Iris pigment epithelial cell (primary cell): ENCODE measurements at regions not wholly inside any gene's neighbourhood (a gene's known extent, or its start where the extent isn't known, plus 50 kb on each side); places are given as distances from the start of the nearest gene placed in this dataset.

Experiments used
- DNase-seq: peaks from one replicate; pipeline ENCODE4 v3.0.0-alpha.2; 2011; ENCODE audit warnings: low read depth

GRCh38 chr13:91135376-91135775 is 212.1 kb upstream of the MIR17HG start:
- DNase-seq = no peak

GRCh38 chr13:91135968-91136367 is 211.5 kb upstream of the MIR17HG start:
- DNase-seq = no peak

DNA sequence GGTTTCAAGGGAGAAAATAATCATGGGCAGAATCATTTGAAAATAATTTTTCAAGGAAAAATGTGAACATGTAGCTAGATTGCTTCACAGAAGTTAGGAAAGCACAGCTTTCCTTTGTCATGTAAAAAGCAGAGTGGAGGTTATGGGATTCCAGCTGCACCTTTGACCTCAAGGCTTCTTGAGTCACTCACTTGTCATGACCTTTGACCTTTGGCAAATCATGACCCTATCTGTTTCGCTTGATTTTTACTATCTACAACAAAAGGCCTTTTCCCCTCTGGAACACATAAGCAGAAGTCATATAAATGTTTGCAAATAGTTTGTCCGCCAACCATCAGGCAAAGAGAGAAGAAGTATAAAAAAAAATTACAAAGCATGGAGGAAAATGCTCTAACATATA is 210.7 kb upstream of the MIR17HG start:
- DNase-seq = no peak

DNA sequence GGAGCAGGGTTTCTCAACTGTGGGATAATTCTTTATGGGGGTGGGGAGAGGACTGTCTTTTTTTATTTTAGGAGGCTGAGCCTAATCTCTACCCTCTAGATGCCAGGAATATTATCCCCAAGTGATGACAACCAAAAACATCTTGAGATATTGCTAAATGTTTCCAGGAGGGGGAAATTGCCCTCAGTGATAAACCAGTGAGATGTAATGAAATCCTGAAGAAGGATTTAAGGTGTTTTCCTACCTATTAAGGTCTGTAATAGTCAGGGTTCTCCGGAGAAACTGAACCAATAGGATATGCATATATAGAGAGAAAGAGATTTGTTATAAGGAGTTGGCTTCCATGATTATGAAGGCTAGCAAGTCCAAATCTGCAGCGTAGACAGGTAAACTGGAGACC is 208.3 kb upstream of the MIR17HG start:
- DNase-seq = no peak

DNA sequence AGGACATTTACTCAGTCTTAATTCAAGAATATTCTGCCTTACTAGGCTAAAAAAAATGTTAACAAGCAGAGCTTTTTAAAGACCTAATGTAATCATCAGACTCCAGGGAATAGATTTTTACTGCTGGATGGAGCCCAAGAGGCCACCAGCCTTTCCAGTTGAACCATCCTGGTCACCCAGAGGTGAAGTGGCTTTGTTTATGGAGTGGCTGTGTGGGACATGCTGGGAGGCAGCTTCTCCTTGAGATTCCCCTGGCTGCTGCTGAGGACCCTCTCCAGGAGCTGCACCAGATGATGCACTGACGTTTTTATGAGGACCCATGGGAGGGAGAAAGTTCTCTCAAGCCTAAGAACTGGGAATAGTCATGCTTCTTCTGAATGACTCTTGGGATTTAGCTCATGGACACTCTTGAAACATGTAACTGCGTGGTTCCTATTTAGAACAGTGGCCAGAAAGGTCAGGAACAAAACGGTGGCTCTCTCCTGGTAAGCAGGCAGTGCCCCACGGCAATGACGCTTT is 205.9 kb upstream of the MIR17HG start:
- DNase-seq = no peak

DNA sequence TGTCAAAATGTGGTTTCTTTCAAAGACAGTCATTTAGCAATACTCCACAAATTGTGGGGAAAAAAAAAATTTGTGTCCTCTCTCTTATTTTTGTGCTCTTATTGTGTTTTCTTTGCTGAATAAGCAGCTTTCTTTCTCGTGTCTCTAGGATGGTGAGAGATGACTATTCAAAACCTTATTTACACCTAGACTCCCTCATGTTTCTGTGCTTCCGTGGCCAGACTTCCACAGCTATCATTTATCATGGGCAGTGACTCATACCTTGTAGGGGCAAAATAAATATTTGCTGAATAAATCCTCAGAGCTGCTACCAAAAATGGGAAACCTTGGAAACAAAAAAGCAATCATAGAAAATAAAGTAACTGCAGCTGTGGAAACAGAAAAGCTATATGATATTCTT is 204.9 kb upstream of the MIR17HG start:
- DNase-seq = peak; percentile 41

DNA sequence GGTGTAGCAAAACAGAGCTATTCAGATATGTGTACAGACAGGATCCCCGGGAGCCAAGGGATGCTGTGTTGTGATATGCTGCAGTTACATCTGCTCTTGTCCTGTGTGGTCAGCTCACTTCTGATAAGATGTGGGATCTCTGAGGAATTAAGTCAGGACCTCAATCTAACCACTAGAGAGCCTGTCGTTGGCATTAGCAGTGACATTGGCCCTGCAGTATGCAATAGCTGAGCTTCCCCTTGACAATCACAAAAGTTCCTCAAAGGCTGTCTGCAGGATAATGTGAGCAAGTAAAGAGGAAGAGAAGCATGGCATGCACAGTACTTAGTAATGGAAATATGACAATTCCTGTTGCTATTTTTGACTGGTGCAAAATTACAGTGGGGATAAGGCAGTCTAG is 203.4 kb upstream of the MIR17HG start:
- DNase-seq = no peak

GRCh38 chr13:91144486-91144885 is 203.0 kb upstream of the MIR17HG start:
- no peak for DNase-seq

DNA sequence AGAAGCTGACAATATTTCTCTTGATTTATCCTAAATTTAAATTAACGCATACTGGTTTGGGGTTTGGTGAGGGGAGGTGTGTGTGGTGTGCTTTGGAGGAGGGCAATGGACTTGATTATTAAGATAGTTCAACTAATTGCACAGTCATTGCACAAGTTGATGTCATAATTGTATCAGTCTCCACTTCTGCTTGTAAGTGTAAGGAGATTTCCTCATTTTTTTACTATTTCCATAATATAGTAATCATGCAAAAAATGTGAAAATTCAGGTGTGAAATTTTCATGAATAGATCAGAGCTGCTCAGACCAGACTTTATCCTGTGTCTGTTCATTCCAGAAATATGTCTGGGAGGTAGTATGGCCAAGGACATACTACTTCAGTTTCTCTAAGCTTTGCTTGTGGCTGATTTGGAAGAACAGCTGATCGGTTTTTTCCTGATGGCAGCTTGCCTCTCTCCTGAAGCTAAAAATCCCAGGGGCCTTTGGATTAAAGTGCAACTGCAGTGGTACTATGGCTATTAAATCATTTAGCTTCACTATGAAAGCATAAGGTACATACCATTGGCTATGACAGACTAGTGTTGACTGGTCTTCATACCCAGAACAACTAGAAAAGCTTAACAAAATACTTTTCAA is 201.8 kb upstream of the MIR17HG start:
- DNase-seq = no peak

DNA sequence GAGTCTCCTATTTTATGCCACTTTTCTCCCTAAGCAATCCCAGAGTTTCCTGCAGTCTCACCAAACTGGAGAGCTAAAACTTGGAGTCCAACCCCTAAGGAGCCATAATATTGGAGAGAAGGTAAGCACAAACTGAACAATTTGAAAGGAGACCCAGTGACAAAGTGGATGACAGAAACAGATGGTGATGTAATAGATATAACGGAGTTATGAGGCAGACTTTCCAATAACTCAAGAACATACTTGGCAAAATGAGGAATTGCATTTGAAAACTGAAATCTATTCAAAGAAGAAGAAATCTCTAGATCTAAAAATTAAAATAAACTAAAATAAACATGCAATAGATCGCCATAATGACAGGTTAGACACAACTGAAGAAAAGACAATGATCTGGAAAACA is 200.9 kb upstream of the MIR17HG start:
- DNase-seq = no peak

DNA sequence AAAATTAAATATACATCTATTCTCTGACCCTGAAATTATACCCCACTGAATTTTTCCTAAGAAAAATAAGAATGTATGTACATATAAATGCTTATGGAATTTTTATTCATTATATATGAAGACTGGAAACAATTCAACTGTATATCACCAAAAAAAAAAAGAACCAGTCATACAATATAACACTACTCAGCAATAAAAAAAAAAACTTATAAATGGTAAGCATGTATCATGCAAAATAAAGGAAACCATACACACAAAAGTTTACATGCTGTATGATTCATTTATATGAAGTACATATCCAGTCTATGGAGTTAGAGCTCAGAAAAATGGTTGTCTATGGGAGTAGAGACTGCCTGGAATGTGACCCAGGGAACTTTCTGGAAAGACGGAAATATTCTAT is 199.4 kb upstream of the MIR17HG start:
- no peak for DNase-seq

DNA sequence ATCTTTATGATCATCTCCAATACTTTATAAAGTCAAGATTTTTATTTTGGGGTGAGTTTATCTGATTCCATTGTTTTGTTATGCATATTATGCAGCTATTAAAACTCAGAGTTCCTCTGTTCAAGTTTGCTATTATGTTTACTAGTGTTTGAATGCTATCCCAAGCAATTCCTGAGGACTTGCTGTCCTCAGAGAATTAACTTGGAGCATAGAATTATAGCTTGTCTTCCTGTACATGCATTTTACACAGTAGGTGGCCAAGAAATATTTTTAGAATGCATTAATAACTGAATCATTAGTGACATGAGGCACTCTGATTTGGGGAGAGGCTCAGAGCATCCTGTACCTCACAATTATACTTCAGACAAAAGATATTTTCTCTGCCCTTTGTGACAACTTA is 195.6 kb upstream of the MIR17HG start:
- DNase-seq = no peak

GRCh38 chr13:91153372-91153771 is 194.1 kb upstream of the MIR17HG start:
- no peak for DNase-seq

DNA sequence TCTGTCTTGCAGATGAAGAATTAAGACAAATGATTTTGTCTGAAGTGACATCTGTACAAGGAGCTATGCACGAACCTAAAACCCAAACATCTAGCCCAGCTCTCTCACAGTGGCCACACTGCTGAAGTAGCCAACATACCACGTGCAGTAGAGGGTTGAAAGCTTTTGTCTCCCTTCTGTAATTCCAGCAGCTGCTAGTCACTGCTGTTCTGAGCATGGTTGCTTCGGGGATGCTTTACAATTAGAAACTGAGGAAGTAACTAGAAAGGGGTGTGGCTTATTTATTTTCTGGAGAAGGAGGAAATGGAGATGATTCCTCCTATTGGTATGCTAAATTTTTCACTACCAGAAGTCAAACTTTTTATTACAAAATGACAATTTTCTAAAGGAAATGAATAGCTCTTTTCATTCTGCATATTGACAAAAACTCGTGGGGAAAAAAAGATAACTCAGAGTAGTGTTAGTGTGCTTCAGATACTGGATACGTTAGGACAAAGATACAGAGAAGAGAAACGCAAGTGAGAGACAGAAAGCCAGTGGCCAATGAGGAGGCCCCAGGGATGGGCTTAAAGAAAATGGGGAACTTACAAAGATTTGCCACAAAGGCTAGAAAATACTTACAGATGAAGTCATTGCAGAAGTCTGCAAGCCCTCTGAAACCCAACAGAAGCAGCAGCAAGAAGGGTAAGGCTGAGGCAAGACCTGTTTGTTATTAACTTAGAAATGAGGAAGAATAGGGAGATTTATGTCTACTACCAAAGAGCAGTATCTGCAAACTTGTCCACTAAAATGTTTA is 192.7 kb upstream of the MIR17HG start:
- no peak for DNase-seq

DNA sequence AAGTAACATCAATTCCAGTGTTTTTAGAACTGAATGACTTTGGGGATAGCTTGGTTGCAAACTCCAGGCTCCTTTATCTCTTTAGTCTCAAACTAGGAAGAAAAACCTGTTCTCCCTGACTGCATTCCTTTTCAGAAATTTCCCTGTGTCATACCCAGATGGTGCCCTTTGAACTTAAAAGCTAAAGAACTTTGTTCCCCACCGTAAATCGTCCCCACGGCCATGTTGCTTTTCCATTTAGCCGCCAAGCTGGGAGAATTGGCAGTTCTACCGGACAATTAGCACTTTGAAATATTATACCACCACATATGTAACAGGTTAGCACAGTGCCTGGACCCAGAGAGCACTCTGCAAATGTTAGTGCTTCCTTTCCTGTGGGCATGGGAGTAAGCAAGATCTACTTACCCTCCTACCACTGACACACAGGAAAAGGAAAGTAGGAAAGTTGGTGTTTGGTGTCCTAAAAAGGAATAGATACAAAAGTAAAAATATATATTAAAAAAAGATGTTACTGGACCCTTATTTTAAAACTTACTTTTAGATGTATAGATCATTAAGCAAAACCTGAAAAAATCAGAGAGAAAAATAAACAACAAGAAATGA is 191.9 kb upstream of the MIR17HG start:
- no peak for DNase-seq

- DNase-seq = no peak
Measured at GRCh38 chr13:91157273-91158016, 190.0 kb upstream of the MIR17HG start.

- DNase-seq = no peak
Measured at GRCh38 chr13:91158017-91158395, 189.5 kb upstream of the MIR17HG start.

- DNase-seq = no peak
Measured at GRCh38 chr13:91162180-91162579, 185.3 kb upstream of the MIR17HG start.

- DNase-seq = no peak
Measured at GRCh38 chr13:91162589-91162988, 184.9 kb upstream of the MIR17HG start.

DNA sequence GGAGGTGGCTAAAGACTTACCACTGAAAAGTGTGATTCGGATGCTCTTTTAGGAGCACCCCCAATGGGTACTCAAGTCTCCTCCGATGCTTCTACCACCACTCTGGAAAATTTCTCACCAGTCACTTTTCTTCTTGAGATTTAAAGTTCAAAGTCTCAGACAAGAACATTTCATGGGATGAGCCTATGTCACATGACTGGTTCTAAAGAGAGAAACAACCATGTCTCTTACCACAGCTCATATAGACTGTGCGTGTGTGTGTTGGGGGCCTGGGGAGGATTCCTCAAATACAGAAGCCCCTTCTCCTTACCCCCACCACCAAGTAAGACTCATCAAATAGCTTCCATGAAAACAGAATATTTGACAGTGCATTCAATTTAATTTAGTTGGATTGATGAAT is 181.7 kb upstream of the MIR17HG start:
- DNase-seq = no peak

DNA sequence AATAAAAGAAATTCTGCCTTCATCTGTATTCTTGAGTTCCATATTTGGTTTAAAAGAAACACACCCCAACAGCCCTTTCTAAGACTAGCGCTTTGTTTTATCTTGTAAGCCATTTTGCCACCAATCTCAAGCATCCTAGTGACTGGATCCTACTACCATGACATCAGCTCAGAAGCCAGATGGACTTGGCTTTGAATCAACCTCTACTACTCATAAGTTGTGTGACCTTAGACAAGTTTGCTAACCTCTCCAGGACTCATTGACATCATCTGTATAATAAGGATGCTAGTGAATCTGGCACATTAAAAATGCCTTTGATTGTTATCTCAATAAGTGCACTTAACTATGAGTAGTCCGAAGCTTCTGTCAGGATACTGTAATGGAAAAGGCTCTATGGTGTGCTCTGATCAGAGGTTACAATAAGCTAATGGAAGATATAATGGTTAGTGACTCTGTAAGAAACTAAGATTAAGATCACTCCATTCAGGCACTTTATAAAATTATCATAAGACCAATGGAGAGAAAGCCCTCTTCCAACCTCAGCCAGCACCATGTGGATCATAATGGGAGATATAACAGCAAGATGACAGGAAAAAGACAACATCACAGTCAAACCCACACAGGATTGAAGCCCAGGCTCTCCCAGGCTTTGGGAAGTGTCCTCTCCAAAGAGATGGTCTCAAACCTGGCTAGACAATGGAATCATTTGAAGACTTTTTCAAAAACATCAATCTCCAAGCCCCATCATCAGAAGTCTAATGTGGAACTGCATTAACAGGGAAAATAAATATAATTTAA is 180.6 kb upstream of the MIR17HG start:
- no peak for DNase-seq
